ENCODE measurements at regions not wholly inside any gene's neighbourhood (a gene's known extent, or its start where the extent isn't known, plus 50 kb on each side); places are given as distances from the start of the nearest gene placed in this dataset.

GRCh38 chr1:14220324-14220723 lies 378.2 kb upstream of the KAZN start:
- H3K4me3 ChIP-seq (ENCODE audit: low read depth, low read length), result no peak overlapping the region
- DNase-seq (ENCODE audit: low read depth), result no peak
- TF ChIP-seq CTCF (IDR thresholded peaks at IDR 0.05; ENCODE audit: low read depth, low read length, missing control alignments), result no peak
- in situ Hi-C loops (cut with HindIII; ENCODE audit: low sequenced_read_pairs), result no loop called here

- DNase-seq (ENCODE audit: low read depth), result no peak
- in situ Hi-C loops (cut with HindIII; ENCODE audit: low sequenced_read_pairs), result no loop called here
- TF ChIP-seq CTCF (IDR thresholded peaks at IDR 0.05; ENCODE audit: low read depth, low read length, missing control alignments), result no peak
- H3K4me3 ChIP-seq (ENCODE audit: low read depth, low read length), result no peak overlapping the region
Measured at GRCh38 chr1:14220811-14221210, 377.7 kb upstream of the KAZN start.

- in situ Hi-C loops (cut with HindIII; ENCODE audit: low sequenced_read_pairs), result no loop called here
- DNase-seq (ENCODE audit: low read depth), result no peak
- H3K4me3 ChIP-seq (ENCODE audit: low read depth, low read length), result no peak overlapping the region
- no peak for TF ChIP-seq CTCF (IDR thresholded peaks at IDR 0.05; ENCODE audit: low read depth, low read length, missing control alignments)
Measured at GRCh38 chr1:14222086-14222485, 376.4 kb upstream of the KAZN start.

DNA sequence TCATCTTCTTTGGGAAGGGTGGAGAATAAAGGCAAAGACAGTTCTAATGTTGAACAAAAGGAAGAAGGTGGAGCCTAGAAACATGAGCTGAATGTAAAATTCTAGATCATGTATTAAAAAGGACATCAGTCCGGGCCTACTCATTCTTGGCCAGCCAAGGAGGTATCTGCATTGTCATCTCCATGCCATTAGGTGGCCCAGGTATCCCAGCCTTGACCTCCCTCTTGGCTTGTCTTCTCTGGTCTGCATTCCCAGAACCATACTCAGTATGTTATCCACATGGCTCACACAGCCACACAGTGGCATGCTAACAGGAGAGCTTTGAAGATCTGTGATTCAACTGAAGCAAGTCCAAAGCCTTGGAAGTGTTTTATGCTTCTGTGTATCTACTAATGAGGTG lies 369.8 kb upstream of the KAZN start:
- no peak for TF ChIP-seq CTCF (IDR thresholded peaks at IDR 0.05; ENCODE audit: low read depth, low read length, missing control alignments)
- in situ Hi-C loops (cut with HindIII; ENCODE audit: low sequenced_read_pairs), result no loop called here
- no peak for DNase-seq (ENCODE audit: low read depth)
- H3K4me3 ChIP-seq (ENCODE audit: low read depth, low read length), result no peak overlapping the region

GRCh38 chr1:14233510-14233909 lies 365.0 kb upstream of the KAZN start:
- DNase-seq (ENCODE audit: low read depth), result no peak
- in situ Hi-C loops (cut with HindIII; ENCODE audit: low sequenced_read_pairs), result no loop called here
- H3K4me3 ChIP-seq (ENCODE audit: low read depth, low read length), result no peak overlapping the region
- TF ChIP-seq CTCF (IDR thresholded peaks at IDR 0.05; ENCODE audit: low read depth, low read length, missing control alignments), result no peak

DNA sequence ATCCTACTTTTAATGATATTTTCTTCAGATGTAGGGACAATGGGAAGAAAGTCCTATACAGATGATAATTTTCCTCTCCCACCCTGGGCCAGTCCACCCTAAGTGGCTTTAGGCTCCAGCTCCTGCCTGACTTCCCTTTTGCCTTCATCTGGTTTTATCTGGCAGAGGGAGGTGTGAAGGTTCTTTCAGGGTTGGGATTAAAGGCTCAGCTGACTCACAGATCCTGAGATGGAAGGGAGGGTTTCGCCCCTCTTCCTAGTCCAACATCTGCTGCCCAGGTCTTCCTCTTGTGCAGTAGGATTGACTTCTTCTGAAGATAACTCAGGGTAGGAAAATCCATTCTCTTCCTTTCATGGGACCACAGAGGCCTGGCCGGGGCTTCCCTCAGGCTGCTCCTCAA lies 362.4 kb upstream of the KAZN start:
- no peak for DNase-seq (ENCODE audit: low read depth)
- TF ChIP-seq CTCF (IDR thresholded peaks at IDR 0.05; ENCODE audit: low read depth, low read length, missing control alignments), result no peak
- in situ Hi-C loops (cut with HindIII; ENCODE audit: low sequenced_read_pairs), result no loop called here
- no peak overlapping the region for H3K4me3 ChIP-seq (ENCODE audit: low read depth, low read length)
